ENCODE measurements at regions not wholly inside any gene's neighbourhood (a gene's known extent, or its start where the extent isn't known, plus 50 kb on each side); places are given as distances from the start of the nearest gene placed in this dataset.

DNA sequence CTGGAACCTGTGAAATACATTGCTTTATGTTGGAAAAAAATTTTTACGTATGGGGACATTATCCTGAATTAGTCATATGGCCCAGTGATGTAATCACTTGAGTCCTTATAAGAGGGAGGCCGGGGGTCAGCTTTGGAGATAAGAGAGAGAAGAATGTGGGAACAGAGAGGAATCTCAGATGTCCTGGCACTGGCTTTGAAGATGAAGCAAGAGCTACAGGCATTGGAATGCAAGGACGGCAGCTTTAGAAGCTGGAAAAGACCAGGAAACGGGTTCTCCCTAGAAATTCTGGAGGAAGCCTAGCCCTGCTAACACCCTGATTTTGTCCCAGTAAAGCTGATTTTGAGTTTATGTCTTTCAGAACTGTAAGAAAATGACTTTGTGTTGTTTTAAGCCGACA, 1129.9 kb upstream of the GYPC start:
- no peak for DNase-seq

DNA sequence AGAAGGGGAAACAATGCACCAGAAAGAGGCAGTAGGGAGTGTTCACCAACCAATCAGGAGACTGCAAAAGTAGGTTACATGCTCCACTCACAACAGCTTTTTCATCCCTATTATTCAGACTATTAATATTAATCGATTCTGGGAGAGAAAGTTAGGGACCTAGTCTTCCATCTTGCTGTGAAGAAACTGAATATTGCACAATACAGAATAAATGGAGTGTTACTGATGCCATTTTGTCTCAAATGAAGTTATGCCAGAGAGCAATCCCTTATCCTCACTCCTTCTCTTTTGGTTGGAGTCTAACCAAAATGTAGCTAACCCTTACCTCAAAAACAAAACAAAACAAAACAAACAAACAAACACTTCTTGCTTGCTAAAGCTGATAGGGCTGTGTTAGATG, 1120.9 kb upstream of the GYPC start:
- no peak for DNase-seq

DNA sequence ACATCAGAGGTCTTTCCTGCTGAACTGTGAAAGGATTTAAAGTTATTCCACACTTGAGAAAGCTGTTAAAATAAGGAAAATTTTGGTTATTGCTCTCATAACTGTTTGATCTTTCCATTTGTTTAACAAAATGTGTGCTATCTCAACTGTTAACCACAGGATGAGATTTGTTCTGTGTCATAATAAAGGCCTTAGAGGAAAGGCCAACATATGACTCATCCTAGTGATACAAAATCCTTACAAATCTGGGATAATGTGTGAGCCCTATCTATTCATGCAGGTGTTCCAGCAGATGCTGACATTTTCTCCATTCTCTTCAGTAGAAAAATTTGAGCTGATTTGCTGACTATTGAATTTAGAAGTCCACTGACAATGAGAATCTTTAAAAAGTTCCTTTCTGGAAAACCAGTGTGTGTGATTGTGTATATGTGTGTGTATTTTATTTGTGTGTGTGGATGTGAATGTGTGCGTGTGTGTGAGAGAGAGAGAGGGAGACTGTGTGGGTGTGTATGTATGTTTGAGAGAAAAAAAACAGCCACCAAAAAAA, 1111.9 kb upstream of the GYPC start:
- no peak for DNase-seq

DNA sequence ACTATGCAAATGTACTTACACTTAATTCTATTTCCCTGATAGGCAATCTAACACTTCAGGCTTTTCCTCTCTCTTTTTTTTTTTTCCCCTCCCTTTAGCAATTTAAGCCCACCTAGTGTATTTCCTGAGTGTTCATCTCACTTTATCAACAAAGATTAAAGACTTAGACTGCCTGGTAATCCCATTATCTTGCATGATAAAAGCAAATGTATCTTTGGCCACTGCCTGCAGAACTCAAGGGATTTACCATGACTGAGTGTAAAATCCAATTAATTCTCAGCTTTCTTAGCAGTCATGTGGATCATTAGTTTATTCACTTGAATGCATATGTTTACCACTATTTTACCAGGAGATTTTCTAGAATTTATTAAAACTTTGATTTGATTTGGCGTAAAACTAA, 1102.2 kb upstream of the GYPC start:
- DNase-seq = peak; percentile 25

DNA sequence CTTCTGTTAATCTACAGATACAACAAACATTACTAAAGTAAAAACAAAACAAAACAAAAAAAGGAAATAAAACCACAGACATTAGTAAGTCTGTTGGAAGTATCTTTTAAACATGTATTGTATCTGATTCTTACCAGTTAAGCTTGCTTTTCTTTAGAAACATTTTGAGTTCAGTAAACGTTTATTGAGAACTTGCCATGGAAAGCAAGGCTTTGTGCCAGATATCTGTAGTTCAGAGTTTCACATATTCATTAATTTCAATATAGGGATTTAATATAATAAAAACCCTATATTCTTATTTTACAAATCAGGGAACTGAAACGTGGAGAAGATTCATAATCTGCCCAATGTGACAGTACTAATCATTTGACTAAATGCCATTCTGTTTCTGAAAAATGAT, 1101.0 kb upstream of the GYPC start:
- no peak for DNase-seq

DNA sequence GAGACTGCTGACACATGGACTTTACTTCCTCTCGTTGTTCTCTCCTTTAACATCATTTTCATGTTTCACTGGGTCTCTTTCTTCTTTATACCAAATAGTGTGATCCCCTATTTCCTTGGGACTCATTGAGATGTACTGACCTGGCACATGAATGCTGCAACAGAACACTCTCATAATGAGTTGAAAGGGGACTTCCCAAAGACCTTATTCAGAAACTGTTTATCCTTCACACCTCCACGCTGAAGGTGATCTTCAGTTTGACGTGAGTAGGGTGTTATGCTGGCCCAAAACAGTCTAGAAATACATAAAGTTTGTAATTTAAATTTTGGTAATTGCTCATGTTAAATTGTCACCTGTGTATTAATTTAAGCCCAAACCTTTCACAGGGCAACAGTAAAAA, 1096.8 kb upstream of the GYPC start:
- no peak for DNase-seq

DNA sequence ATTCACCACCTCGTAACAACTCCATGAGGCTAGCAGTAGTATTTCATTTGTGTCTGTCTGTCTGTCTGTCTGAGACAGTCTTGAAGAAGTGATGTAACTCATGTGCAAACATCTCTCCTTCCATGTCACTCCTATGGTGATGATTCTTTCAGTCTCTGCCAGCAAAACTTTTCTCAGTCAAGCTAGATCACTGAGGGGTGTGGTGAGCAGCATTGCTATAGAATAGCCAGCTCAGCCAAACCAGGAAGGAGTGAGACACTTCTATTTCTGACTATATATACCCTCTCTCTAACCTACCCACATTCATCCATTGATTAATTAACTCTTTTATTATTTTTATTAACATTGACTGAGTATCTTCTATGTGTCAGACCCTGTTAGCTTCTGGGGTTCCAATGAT, 1095.1 kb upstream of the GYPC start:
- no peak for DNase-seq

DNA sequence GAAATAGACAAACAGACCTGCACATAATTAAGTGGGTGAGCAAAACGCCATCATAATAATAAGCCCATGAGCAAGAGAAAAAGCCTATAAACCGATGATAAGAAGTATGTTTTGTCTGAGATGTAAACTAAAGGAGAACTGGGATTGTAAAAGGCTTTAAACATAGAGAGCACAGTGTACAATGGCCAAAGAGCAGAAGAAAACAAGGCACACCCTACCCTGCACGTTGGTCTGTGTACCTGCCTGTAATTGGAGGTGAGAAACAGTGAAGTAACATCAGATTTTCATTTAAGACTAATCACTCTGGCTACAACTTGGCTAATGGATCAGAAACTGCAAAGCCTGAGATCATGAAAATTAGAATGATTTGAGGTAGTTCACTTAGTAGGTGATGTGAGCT, 1094.7 kb upstream of the GYPC start:
- no peak for DNase-seq

DNA sequence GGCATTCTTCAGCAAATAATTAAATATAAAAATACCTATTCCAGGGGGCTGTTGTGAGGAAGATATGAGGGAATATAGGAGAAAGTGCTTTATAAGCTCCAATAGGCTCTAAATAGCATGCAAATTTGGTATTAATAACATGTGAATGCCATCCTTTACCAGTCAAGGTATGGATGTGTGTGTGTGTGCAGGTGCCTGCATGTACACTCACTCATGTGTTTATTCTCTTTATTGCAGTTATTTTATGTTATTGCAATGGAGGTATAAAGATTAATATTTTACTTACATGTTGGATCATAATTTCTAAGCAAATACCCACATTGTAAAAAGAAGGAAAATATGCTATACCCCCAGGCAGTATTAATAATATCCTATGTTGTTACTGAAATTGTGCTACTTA, 1093.0 kb upstream of the GYPC start:
- no peak for DNase-seq

DNA sequence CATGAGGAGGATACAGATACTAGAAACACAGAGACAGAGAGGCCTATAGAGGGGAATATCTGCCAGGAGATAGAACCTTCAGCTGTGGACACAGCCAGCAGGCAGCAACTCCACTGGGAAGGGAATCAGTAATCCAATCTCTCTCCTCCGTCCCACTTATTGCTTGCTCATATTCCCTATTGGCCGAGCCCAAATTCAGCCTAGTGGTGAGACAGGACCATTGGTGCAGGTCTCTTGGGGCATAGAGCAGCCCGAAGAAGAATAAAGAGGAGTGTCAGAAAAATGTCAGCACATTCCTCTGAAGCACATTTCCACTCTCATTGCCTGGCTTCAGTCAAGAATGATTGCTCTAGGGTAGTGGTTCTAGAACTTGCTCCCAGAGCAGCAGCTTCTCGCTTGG, 1091.5 kb upstream of the GYPC start:
- no peak for DNase-seq

DNA sequence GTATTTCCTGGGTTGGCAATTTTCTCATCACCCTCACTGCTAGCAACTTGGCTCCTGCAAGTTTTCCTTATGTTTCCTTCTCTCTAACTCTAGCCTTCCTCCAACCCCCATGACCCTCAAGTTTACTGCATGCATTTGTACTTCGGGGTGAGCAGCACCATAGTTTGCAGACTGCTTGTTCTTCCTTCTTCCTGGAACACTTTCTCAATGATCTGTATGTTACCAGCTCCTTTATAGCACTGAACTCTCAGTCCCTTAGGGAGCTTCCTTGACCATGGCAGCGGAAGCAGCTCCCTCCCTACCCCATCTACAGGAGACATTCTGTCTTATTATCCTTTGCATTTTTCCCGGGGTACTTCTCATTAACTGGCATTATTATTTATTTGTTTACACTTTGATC, 1089.5 kb upstream of the GYPC start:
- DNase-seq = no peak

DNA sequence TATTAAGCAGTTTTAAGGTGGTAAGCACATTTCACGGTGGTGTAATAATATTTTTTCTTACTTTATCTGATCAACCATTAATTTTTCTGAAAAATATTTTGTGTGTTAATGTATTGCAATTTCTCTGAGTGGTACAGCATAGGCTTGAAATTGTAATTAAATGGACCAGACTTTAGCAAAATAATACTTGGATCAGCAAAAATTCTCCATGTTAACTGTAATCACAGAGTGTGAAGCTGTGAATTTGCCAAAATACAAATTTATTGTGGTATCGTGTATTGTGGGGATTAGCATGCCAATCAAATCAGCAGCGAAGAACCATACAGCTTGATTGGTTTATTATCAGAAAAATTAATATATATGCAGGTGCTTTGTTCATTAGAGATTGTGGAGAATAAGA, 1088.9 kb upstream of the GYPC start:
- DNase-seq = no peak

DNA sequence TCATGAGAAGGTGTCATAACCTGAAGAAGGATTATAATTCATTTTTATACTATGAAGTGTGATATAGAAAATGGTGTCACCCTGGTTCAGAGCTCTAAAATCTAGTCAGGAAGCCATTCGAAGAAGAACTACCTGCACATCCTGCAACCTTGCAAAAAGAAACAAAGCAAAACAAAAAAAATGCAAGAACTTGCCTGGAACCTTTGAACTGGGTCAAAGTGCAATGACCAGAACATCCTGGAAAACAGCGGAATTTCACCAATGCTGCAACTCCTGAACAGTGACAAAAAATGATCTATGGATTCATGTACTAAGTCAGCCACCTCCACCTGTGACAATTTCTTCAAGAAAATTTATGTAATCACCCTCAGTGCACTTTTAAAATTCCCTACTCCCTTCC, 1083.3 kb upstream of the GYPC start:
- no peak for DNase-seq

DNA sequence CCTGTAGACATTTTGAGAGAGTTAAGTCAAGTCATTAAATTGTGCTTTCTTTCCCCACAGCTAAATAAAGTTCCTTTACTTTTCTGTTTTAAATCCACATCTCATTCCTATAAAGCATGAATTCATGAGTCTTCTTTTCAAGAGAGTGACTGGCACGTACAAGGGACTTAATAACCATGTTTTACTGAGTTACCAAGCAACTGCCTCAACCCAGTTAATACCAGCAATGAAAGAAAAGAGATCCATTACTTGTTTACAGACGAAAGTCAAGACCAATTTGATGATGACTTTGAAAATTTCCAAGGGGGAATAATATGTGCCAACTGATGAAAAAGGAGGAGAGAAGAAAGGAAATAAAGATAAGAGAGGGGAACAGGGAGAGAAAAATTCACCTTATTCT, 1082.5 kb upstream of the GYPC start:
- peak; percentile 17 for DNase-seq

DNA sequence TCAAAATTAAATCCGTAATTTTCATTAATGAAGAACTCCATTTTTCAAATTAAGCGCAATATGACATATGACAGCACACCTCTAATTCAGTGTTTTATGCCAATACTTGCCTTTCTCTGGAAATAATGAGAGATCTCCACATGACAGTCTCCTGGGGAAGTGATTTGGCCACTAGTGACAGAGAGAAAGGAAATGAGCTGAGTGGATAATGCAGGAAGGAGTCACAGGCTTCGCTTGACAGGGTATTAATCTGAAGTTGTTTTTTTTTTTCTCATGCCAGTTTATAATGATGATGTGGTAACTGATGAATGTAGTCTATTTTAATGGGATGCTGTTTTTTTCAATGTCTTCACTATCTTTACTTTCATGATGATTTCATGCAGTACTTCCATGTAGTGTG, 1079.4 kb upstream of the GYPC start:
- no peak for DNase-seq

DNA sequence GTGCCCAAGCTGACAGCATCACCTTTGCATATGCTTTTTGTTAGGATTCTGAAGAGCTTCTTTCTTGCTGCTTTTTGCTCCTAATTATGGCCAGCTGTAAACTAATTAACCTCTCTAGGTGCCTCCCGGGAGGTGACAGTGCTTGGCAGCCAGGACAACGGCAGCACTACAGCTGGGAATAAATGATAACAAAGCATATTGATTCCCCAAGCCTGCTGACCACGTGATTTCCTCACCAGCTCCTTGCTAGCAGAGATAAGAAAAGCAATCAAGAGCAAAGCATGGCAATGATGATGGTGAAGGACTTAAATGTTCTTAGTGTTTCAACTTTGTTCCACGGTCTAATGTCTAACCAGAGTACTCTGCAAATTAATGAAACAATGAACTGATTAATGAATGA, 1074.4 kb upstream of the GYPC start:
- peak; percentile 12 for DNase-seq

DNA sequence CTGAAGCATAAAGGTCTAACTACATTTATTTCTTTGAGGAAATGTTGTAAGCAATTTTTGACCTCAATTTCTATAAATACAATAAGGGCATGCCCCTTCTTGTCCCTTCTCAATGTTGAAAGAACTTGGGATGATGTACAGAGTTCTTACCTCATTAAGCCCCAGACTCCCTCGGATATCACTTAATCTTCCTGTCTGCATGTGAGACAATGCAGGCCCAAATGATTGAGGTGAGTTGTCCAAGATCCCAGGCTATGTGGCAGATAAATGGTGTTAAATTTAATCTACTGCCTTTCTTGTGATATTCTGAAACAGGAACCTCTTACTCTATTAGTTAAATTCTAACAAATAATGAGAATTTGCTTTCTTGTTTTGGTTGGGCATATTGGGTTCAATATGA, 1073.4 kb upstream of the GYPC start:
- no peak for DNase-seq

DNA sequence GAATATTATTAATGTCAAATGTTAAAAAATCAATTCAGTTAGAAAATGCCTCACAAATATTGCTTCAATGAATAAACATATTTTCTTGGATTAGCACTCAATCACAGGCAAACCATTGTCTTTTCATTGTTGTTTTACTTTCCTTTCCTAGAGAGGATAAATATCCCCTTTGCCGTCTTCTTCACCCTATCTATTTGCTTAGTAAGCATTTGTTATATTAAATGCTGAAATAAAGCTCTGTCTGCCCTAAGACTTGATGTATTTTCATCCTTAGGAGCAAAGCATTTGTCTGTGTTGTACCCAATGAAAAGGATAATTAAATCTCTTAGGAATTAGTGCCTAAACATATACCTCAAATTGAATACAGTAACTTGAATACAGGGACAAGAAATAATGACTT, 1071.2 kb upstream of the GYPC start:
- no peak for DNase-seq

DNA sequence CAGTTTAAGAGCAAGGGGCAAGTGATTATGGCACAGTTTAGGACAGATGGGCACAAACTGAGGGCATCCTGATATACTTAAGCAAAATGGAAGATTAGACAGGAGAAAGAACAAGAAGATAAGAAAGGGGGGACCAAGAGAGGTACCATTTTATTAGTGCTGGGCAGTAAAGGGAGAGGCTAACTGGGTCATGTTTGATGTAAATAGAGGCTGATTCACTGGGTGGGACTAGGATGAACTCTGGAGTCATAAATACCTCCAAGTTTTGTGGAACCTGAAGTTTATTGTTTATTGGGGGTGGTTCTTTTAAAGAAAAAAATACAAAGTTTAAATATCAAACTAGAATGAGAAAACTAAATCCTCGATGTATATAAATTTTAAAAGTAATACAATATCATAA, 1067.2 kb upstream of the GYPC start:
- no peak for DNase-seq

DNA sequence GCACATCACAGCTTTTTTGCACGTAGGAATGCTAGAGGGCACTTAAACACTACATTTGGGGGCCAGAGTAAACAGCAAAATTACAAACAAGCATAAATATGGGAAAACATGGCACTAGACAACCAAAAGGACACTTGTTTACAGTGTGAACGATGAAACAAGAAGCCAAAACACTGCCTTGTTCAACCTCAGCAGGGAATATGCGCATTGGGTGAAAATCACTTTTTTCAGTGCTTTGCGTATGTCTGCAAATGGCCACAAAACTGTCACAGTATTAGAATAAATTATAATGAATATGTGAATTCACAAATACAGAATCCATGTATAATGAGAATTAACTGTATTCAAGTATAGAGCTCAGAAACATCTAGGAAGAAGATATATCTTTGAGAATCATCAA, 1064.0 kb upstream of the GYPC start:
- no peak for DNase-seq

DNA sequence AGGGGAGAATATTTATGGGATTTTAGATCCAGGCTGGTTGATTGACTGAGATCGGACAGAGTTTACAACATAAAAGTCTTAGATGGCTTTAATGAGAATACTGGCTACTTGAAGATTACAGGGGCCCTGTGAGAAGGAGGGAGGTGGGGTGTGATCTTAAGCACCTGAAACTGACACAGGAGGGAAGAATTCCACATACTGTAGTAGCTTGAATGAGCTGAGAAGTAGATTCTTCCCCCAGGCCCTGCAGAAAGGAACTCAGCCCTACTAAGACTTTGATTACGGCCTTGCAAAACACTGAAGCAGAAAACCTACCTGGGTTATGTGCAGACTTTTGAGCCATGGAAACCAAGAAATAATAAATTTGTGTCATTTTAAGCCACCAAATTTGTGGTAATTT, 1062.9 kb upstream of the GYPC start:
- DNase-seq = no peak

DNA sequence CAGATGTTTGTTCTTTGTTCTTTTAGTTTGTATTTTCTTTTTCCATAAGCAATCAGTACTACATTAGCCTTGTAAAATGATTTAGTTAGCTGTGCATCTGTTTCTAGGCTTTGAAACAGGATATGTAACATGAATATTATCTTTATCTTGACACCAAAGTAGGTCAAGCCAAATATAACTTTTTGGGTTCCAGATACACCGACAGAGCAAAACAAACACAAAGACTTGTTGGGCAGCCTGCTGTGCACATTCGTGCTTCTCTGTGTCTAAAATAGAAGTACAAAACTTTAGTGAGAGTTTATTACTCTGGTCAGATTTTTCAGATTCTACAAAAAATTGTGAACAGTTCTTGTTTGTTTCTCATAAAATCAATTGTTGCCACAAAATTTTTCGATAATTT, 1059.3 kb upstream of the GYPC start:
- DNase-seq = no peak

DNA sequence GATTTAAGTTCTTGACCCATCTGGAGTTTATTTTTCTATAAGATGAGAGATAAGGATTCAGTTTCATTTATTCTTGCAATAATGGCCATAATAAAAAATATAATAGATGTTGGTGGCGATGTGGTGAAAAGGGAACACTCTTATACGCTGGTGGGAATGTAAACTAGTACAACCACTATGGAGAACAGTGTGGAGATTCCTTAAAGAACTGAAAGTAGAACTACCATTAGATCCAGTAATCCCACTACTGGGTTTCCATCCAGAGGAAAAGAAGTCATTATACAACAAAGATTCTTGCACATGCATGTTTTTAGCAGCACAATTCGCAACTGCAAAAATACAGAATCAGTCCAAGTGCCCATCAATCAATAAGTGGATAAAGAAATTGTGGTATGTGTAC, 1040.5 kb upstream of the GYPC start:
- no peak for DNase-seq

DNA sequence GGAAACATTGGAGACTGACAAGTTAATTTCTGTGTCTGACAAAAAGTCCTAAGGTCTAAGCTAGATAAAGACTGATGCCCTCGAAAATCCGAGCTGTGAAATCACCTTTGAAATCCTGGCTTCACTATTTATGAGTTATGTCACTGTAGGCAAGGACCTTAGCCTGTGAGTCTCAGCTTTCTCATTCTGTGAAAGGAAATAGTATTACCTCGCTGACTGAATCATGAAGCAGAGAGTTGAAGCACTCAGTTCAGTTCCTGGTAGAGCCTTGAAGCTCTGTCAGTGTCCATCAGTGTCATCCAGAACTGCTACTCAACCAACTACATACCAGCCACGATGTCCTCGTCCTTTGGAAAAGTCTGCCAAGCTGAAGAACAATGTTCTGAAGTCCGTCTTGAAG, 1025.6 kb upstream of the GYPC start:
- no peak for DNase-seq

DNA sequence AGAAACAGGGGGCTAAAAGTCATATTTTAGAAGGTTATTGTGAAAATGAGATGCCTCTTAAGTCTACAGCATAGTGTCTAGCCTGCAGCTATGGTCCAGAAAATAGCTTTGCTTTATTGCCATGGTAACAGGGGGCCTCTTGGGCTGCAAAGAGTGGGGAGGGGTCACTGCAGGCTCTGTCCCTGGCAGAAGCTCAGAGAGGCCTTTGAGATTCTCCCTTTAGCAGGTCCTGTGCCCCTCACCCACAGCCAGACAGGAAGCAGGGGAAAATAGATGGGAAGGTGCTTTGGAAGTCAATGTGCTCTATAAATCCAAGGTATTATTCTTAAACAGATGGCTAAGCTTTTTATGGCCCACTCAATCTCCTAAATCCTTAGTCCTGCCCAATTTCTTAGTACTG, 1021.3 kb upstream of the GYPC start:
- peak; percentile 15 for DNase-seq

DNA sequence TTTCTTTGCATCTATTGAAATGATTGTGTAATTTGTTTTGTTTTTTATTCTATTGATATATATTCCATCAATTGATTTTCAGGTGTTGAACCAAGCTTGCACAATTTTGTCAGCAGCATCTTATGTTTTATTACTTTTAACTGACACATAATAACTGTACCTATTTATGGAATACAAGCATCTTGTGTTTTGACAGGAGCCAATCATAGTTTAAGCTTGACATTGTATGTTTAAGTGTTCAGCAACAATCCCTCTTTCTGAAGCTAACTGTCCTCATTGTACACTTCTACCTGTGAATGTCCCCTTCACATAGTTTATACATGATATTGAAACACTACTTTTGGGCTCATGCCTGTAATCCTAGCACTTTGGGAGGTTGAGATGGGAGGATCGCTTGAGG, 1017.6 kb upstream of the GYPC start:
- no peak for DNase-seq
